ENCODE measurements at regions not wholly inside any gene's neighbourhood (a gene's known extent, or its start where the extent isn't known, plus 50 kb on each side); places are given as distances from the start of the nearest gene placed in this dataset.

GRCh38 chr7:121484089-121484763 lies 88.1 kb upstream of the FAM3C start:
- no peaks in the 10 kb centered on the region for H3K36me3 ChIP-seq (ENCODE audit: control insufficient read depth, insufficient read depth, low read length)
- H4K91ac ChIP-seq (ENCODE audit: insufficient read depth, low read depth, low read length), result no peak overlapping the region
- dilution Hi-C loops (cut with HindIII; ENCODE audit: low sequenced_read_pairs, unreplicated experiment) (no loop called here), intact Hi-C loops (cut with micrococcal nuclease) (no loop called here), in situ Hi-C loops (cut with MboI; ENCODE audit: low sequenced_read_pairs) (no loop called here)
- ChIA-PET CTCF (no interaction called here), POLR2A (ENCODE audit: unreplicated experiment) (no interaction called here)
- no peaks in the 10 kb centered on the region for H3K9me3 ChIP-seq (ENCODE audit: control insufficient read depth, insufficient read depth, low read length)
- ATAC-seq (ENCODE audit: low read depth), result no peak
- H4K20me1 ChIP-seq (ENCODE audit: insufficient read depth, low read length), result no peaks in the 10 kb centered on the region
- no peak for DNase-seq
- H3K14ac ChIP-seq (replicated peaks; ENCODE audit: low read depth, low read length), result no peak overlapping the region
- no peak overlapping the region for H2AK9ac ChIP-seq (replicated peaks; ENCODE audit: low read depth, low read length, poor library complexity)
- no peak overlapping the region for H3K4me3 ChIP-seq (ENCODE audit: insufficient read depth, low read depth, low read length)
- WGBS, 2 experiments (ENCODE audit: extremely low coverage in 2 of 2, insufficient read length in 1 of 2), result 43 to 100% methylated on average over 1 of the region's 2 CpGs
- no TSS peak for BruUV-seq (replicated peaks)
- H3K27ac ChIP-seq (ENCODE audit: insufficient read depth, low read length), result no peak overlapping the region
- no peak overlapping the region for H2AK5ac ChIP-seq (ENCODE audit: low read depth, low read length)
- no peak overlapping the region for H2BK20ac ChIP-seq (ENCODE audit: low read depth, low read length)
- no peak overlapping the region for H3K18ac ChIP-seq (ENCODE audit: low read depth, low read length)
- no peak overlapping the region for H3K23ac ChIP-seq (ENCODE audit: low read depth, low read length)
- no peak overlapping the region for H3K56ac ChIP-seq (ENCODE audit: extremely low read depth, insufficient read depth, low read length)
- no peak overlapping the region for H2AFZ ChIP-seq (replicated peaks; ENCODE audit: low read length, poor library complexity)
- H4K8ac ChIP-seq (ENCODE audit: low read depth in 2 of 2, low read length in 2 of 2), result no peak overlapping the region
- no peak overlapping the region for H4K5ac ChIP-seq (ENCODE audit: low read depth, low read length)
- no peak overlapping the region for H3K4ac ChIP-seq (ENCODE audit: low read depth, low read length)
- no peaks in the 10 kb centered on the region for H3K9me1 ChIP-seq (ENCODE audit: insufficient read depth, low read length)
- TF ChIP-seq FOS (IDR thresholded peaks at IDR 0.05; ENCODE audit: low read depth, low read length) (no peak), ELK1 (IDR thresholded peaks at IDR 0.05; ENCODE audit: borderline replicate concordance, low read depth, low read length) (no peak), MAZ (IDR thresholded peaks at IDR 0.05; ENCODE audit: borderline replicate concordance, low read depth, low read length) (no peak), POLR2A (IDR thresholded peaks at IDR 0.05; ENCODE audit: low read depth, low read length) (no peak), CHD1 (IDR thresholded peaks at IDR 0.05; ENCODE audit: low read depth, low read length) (no peak), RAD21 (IDR thresholded peaks at IDR 0.05; ENCODE audit: low read length) (no peak), SMC3 (IDR thresholded peaks at IDR 0.05; ENCODE audit: low read depth, low read length) (no peak), NFE2L2 (IDR thresholded peaks at IDR 0.05; ENCODE audit: low read depth, low read length) (no peak), RCOR1 (IDR thresholded peaks at IDR 0.05; ENCODE audit: insufficient replicate concordance, low read length) (no peak), BHLHE40 (IDR thresholded peaks at IDR 0.05; ENCODE audit: low read depth, low read length) (no peak), USF2 (IDR thresholded peaks at IDR 0.05; ENCODE audit: low read depth, low read length) (no peak), MAFK (IDR thresholded peaks at IDR 0.05; ENCODE audit: low read depth, low read length) (no peak), CEBPB (IDR thresholded peaks at IDR 0.05; ENCODE audit: low read depth, low read length) (no peak), MXI1 (IDR thresholded peaks at IDR 0.05; ENCODE audit: borderline replicate concordance, low read depth, low read length) (no peak), RFX5 (IDR thresholded peaks at IDR 0.05; ENCODE audit: low read depth, low read length) (no peak)
- TF ChIP-seq, protein P1, sequence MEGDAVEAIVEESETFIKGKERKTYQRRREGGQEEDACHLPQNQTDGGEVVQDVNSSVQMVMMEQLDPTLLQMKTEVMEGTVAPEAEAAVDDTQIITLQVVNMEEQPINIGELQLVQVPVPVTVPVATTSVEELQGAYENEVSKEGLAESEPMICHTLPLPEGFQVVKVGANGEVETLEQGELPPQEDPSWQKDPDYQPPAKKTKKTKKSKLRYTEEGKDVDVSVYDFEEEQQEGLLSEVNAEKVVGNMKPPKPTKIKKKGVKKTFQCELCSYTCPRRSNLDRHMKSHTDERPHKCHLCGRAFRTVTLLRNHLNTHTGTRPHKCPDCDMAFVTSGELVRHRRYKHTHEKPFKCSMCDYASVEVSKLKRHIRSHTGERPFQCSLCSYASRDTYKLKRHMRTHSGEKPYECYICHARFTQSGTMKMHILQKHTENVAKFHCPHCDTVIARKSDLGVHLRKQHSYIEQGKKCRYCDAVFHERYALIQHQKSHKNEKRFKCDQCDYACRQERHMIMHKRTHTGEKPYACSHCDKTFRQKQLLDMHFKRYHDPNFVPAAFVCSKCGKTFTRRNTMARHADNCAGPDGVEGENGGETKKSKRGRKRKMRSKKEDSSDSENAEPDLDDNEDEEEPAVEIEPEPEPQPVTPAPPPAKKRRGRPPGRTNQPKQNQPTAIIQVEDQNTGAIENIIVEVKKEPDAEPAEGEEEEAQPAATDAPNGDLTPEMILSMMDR (conservative IDR thresholded peaks at IDR 0.05; ENCODE audit: low read depth, low read length), result no peak
- H3K4me2 ChIP-seq (ENCODE audit: low read depth, low read length), result no peak overlapping the region
- no peak overlapping the region for H2BK120ac ChIP-seq (ENCODE audit: low read depth, low read length)
- no peaks in the 10 kb centered on the region for H3K79me1 ChIP-seq (ENCODE audit: low read depth in 1 of 2, low read length in 2 of 2)
- no peaks in the 10 kb centered on the region; the same call in 1 of the 2 replicates for H3K4me1 ChIP-seq (ENCODE audit: control insufficient read depth, insufficient read depth, low read length)
- H3K9ac ChIP-seq (ENCODE audit: low read depth, low read length), result no peak overlapping the region
- H2BK15ac ChIP-seq (ENCODE audit: low read depth, low read length), result no peak overlapping the region
- no peak overlapping the region for H2BK5ac ChIP-seq (ENCODE audit: low read depth, low read length, poor library complexity, severe bottlenecking)
- peaks cover 1% of the 10 kb centered on the region; the same call in 1 of the 2 replicates for H3K27me3 ChIP-seq (ENCODE audit: control insufficient read depth, insufficient read depth, low read length)

Data from IMR-90 (cell line).